ENCODE measurements at regions not wholly inside any gene's neighbourhood (a gene's known extent, or its start where the extent isn't known, plus 50 kb on each side); places are given as distances from the start of the nearest gene placed in this dataset.

GRCh38 chr4:124423160-124423559 lies 289.4 kb downstream of the ANKRD50 start:
- no peak for TF ChIP-seq CTCF (IDR thresholded peaks at IDR 0.05; ENCODE audit: insufficient read depth, low read depth, low read length)
- no peak for TF ChIP-seq EZH2 (IDR thresholded peaks at IDR 0.05; ENCODE audit: insufficient read depth, low read length)
